Tibial artery (tissue), 4 donors: ENCODE measurements at regions not wholly inside any gene's neighbourhood (a gene's known extent, or its start where the extent isn't known, plus 50 kb on each side); places are given as distances from the start of the nearest gene placed in this dataset.

ENCODE experiments used
- DNase-seq, 2 donors: peaks; one replicate each; pipeline ENCODE4 v3.0.0-alpha.2; 2019
- H3K27ac ChIP-seq, 2 donors: fragments of 200-600 bp; sonication (generic) in 1 of 2; 1 replicate in 1 of 2; 2 replicates in 1 of 2; pipeline ENCODE4 v1.5.1; 2018 to 2019; ENCODE audit warnings: mild to moderate bottlenecking in 1 of 2
- H3K27me3 ChIP-seq, 2 donors: fragments of 200-600 bp; sonication (generic) in 1 of 2; one replicate each; pipeline versions ENCODE4 v1.5.1 to v1.6.0; 2016 to 2019
- H3K36me3 ChIP-seq, 3 donors: fragments of 200-600 bp; sonication (generic) in 2 of 3; one replicate each; pipeline ENCODE4 v1.5.1; 2016 to 2019; ENCODE audit warnings: mild to moderate bottlenecking in 2 of 3
- H3K4me1 ChIP-seq, 4 donors: fragments of 200-600 bp; sonication (generic) in 2 of 4; 1 replicate in 3 of 4; 2 replicates in 1 of 4; pipeline ENCODE4 v1.5.1; 2016 to 2019
- H3K4me3 ChIP-seq, 2 donors: fragments of 200-600 bp; sonication (generic) in 1 of 2; 1 replicate in 1 of 2; 2 replicates in 1 of 2; pipeline ENCODE4 v1.5.1; 2018 to 2019; ENCODE audit warnings: mild to moderate bottlenecking in 2 of 2
- H3K9me3 ChIP-seq, 3 donors: fragments of 200-600 bp; sonication (generic) in 1 of 3; one replicate each; pipeline ENCODE4 v1.5.1; 2016 to 2019
- intact Hi-C: fragments of 100-400 bp; cut with DNase I; formaldehyde crosslinking; loops from one replicate; pipeline ENCODE4 v1.15.0; 2023; ENCODE audit warnings: low total_unique reads
- TF ChIP-seq, protein P1 (sequence below), 2 experiments: fragments of 200-600 bp in 1 of 2; fragments of 450-650 bp in 1 of 2; IDR thresholded peaks; one replicate each; pipeline ENCODE4 v1.5.1; 2017 to 2019; ENCODE audit warnings: antibody characterized with exemption in 2 of 2, mild to moderate bottlenecking in 1 of 2, moderate library complexity in 1 of 2

DNA sequence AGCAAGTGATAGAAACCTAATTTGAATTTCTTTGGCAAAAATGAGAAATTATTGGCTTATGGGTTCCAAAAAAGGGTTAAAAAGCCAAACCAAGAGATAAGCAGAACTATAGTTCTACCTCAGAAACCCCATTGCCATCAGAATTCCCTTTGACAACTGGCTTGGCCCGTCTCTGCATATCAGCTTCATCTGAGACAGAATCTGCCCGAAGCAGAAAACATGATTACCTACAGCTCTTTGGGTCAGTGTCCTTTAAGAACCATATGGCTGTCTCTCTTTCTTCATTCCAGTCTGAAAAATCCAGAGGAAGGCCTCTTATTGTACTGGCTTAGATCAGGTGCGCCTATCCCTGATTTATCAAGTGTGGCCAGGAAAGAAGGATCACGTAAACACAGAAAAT lies 49.8 kb upstream of the AGPS start:
- Histone ChIP-seq H3K27ac (no peak overlapping the region), H3K27me3 (no peaks in the 10 kb centered on the region), H3K4me1 (no peaks in the 10 kb centered on the region), H3K36me3 (no peaks in the 10 kb centered on the region), H3K4me3 (no peak overlapping the region), H3K9me3 (no peaks in the 10 kb centered on the region)
- no peak for DNase-seq
- intact Hi-C loops, result no loop called here
- TF ChIP-seq, protein P1, sequence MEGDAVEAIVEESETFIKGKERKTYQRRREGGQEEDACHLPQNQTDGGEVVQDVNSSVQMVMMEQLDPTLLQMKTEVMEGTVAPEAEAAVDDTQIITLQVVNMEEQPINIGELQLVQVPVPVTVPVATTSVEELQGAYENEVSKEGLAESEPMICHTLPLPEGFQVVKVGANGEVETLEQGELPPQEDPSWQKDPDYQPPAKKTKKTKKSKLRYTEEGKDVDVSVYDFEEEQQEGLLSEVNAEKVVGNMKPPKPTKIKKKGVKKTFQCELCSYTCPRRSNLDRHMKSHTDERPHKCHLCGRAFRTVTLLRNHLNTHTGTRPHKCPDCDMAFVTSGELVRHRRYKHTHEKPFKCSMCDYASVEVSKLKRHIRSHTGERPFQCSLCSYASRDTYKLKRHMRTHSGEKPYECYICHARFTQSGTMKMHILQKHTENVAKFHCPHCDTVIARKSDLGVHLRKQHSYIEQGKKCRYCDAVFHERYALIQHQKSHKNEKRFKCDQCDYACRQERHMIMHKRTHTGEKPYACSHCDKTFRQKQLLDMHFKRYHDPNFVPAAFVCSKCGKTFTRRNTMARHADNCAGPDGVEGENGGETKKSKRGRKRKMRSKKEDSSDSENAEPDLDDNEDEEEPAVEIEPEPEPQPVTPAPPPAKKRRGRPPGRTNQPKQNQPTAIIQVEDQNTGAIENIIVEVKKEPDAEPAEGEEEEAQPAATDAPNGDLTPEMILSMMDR (IDR thresholded peaks at IDR 0.05), result no peak
